ENCODE measurements at regions not wholly inside any gene's neighbourhood (a gene's known extent, or its start where the extent isn't known, plus 50 kb on each side); places are given as distances from the start of the nearest gene placed in this dataset.

- TF ChIP-seq CTCF (conservative IDR thresholded peaks at IDR 0.05): no peak
- TF ChIP-seq ZFX (IDR thresholded peaks at IDR 0.05): no peak
These were observed 172.8 kb downstream of the BTG1 start for GRCh38 chr12:91972896-91973295.
